ENCODE measurements at regions not wholly inside any gene's neighbourhood (a gene's known extent, or its start where the extent isn't known, plus 50 kb on each side); places are given as distances from the start of the nearest gene placed in this dataset.
A peak's percentile ranks its signal among the peaks of the same experiment; 100 is the strongest.

DNA sequence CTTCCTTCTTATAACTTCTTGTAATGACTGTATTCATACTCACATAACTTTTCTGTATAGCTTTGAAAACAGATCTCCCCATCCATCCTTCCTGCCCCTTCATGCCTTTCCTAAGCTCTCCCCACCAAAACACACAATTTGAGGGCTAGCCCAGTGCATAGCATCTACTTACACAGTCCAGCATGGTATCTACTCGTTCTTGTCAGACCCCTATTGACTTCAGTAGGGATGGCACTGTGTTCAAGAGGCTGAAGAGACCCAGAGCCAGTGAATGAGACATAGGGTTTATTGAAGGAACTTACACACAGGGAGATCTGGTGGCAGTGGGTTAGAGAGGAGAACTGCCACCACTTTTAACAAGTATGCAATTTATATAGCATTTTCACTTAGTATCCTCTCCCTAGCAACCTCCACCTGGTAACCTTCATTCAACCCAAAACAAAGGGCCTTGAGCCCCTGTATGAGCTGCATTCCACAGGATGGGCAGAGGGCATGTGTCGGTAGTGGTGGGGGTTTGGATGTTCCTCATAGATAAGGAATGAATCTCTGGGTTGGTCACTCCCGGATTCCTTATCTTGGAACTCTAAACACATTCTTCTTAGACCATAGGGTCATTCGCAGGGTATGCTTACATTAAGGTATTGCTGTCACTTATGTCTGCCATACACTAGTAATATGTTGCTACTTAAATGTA is 64.9 kb upstream of the GNG12 start:
- Histone ChIP-seq H3K36me3 (ENCODE audit: insufficient read depth, low read length) (no peaks in the 10 kb centered on the region), H3K4me1 (ENCODE audit: control insufficient read depth, insufficient read depth, low read length) (peaks cover 3% of the 10 kb centered on the region)

DNA sequence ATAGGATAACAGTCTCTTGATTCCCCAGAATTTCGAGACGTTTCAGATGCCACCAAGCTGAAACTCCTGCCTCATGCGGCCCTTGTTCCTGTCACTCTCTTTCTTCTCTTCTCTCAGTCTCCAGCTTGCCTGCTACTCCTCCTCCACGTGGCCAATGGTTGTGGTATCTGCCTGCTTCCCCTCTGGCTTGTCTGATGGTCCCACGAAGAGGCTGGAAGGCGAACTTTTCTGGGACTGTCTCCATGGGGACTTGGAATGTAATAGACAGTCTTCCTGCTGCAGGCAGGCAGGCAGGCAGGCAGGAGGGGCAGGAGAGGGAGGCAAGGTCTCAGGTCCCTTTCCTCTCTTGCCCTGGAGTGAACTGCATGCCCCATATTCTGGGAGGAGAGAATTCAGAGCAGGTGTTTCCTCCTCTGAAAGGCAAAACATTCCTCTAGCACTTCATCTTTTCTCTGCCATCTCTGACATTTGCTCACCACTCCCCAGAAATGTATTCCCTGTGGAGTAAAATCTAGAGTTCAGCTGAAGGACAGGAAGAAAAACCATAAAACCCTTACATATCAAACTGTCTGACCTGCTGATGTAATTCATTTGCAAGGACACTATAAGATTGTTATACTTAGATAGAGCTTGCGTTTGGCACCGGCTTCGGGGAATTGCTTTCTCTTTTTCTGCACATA is 64.1 kb upstream of the GNG12 start:
- Histone ChIP-seq H3K36me3 (ENCODE audit: insufficient read depth, low read length) (no peaks in the 10 kb centered on the region), H3K4me3 (ENCODE audit: low read length) (no peak overlapping the region), H3K4me1 (ENCODE audit: control insufficient read depth, insufficient read depth, low read length) (peaks cover 3% of the 10 kb centered on the region), H3K4me2 (ENCODE audit: low read length) (no peak overlapping the region), H3K27me3 (ENCODE audit: control insufficient read depth, insufficient read depth, low read length) (no peaks in the 10 kb centered on the region), H3K9me3 (replicated peaks; ENCODE audit: low read length) (no peaks in the 10 kb centered on the region), H3K9ac (ENCODE audit: low read depth, low read length) (no peak overlapping the region)

More for the DNA sequence above, 64.9 kb upstream of the GNG12 start:
- Histone ChIP-seq H3K9me3 (replicated peaks; ENCODE audit: low read length) (no peaks in the 10 kb centered on the region), H3K4me3 (ENCODE audit: low read length) (no peak overlapping the region), H3K4me2 (ENCODE audit: low read length) (no peak overlapping the region), H3K27me3 (ENCODE audit: control insufficient read depth, insufficient read depth, low read length) (no peaks in the 10 kb centered on the region), H3K9ac (ENCODE audit: low read depth, low read length) (no peak overlapping the region)

DNA sequence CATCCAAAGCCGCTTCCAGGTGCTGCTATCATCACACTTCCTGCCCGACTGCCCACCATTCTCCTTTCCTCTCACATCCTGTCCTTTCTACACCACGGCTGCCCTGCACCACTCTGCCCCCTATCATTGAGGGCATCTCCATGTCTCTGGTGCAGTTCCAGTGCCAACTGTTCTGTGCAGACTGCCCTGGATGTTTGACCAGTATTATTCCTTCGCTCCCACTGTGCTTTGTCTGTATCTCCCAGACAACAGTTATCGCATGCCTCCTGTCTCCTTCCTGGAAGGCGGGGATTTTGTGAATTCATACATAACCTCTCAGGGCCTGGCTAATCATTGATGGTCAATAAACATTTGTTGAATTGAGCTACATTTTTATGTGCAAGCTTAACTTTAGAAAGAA is 63.6 kb upstream of the GNG12 start:
- no peaks in the 10 kb centered on the region for H3K36me3 ChIP-seq (ENCODE audit: insufficient read depth, low read length)
- H3K9ac ChIP-seq (ENCODE audit: low read depth, low read length) = no peak overlapping the region
- no peak overlapping the region for H3K4me3 ChIP-seq (ENCODE audit: low read length)
- no peaks in the 10 kb centered on the region for H3K9me3 ChIP-seq (replicated peaks; ENCODE audit: low read length)
- H3K27me3 ChIP-seq (ENCODE audit: control insufficient read depth, insufficient read depth, low read length) = no peaks in the 10 kb centered on the region
- H3K4me2 ChIP-seq (ENCODE audit: low read length) = no peak overlapping the region
- H3K4me1 ChIP-seq (ENCODE audit: control insufficient read depth, insufficient read depth, low read length) = peaks cover 3% of the 10 kb centered on the region

- Histone ChIP-seq H3K4me2 (ENCODE audit: low read length) (no peak overlapping the region), H3K4me1 (ENCODE audit: control insufficient read depth, insufficient read depth, low read length) (peaks cover 12% of the 10 kb centered on the region), H3K9me3 (replicated peaks; ENCODE audit: low read length) (no peaks in the 10 kb centered on the region), H3K4me3 (ENCODE audit: low read length) (no peak overlapping the region), H3K9ac (ENCODE audit: low read depth, low read length) (no peak overlapping the region), H3K36me3 (ENCODE audit: insufficient read depth, low read length) (no peaks in the 10 kb centered on the region), H3K27me3 (ENCODE audit: control insufficient read depth, insufficient read depth, low read length) (no peaks in the 10 kb centered on the region)
Measured at GRCh38 chr1:67894981-67895735, 61.9 kb upstream of the GNG12 start.

- Histone ChIP-seq H3K4me1 (ENCODE audit: control insufficient read depth, insufficient read depth, low read length) (peaks cover 31% of the 10 kb centered on the region), H3K4me3 (ENCODE audit: low read length) (no peak overlapping the region), H3K9me3 (replicated peaks; ENCODE audit: low read length) (no peaks in the 10 kb centered on the region), H3K4me2 (ENCODE audit: low read length) (no peak overlapping the region), H3K27me3 (ENCODE audit: control insufficient read depth, insufficient read depth, low read length) (no peaks in the 10 kb centered on the region), H3K9ac (ENCODE audit: low read depth, low read length) (no peak overlapping the region), H3K36me3 (ENCODE audit: insufficient read depth, low read length) (no peaks in the 10 kb centered on the region)
Measured at GRCh38 chr1:67893126-67893495, 59.8 kb upstream of the GNG12 start.

DNA sequence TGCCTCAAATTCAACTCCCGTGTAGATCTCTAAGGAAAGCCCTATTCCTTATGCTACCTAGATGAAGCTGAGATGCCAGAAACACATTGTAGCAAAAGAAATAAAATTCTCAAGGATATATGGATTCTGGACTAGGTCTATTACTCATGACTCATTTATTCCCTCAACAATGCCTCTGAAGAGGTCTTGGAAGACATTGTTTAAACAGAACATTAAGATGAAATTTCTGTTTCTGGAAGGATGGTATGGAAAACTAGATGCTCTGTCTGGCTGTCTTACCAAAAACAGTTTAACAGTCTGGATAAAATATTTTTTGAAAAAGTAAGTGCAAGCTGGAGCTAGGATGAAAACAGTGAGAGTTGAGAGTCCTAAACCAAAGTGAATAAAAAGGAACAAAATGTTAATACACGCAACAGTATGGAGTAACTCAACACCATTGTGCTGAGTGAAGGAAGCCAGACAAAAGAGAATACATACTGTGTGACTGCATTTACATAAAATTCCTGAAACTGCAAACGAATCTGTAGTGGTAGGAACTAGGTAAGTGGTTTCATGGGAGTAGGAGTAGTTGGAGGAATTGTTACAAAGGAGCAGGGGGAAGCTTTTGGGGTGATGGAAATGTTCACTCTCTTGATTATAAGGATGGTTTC is 59.3 kb upstream of the GNG12 start:
- Histone ChIP-seq H3K27me3 (ENCODE audit: control insufficient read depth, insufficient read depth, low read length) (no peaks in the 10 kb centered on the region), H3K36me3 (ENCODE audit: insufficient read depth, low read length) (no peaks in the 10 kb centered on the region), H3K4me3 (ENCODE audit: low read length) (no peak overlapping the region), H3K4me2 (ENCODE audit: low read length) (no peak overlapping the region), H3K4me1 (ENCODE audit: control insufficient read depth, insufficient read depth, low read length) (peaks cover 31% of the 10 kb centered on the region), H3K9ac (ENCODE audit: low read depth, low read length) (no peak overlapping the region), H3K9me3 (replicated peaks; ENCODE audit: low read length) (no peaks in the 10 kb centered on the region)

DNA sequence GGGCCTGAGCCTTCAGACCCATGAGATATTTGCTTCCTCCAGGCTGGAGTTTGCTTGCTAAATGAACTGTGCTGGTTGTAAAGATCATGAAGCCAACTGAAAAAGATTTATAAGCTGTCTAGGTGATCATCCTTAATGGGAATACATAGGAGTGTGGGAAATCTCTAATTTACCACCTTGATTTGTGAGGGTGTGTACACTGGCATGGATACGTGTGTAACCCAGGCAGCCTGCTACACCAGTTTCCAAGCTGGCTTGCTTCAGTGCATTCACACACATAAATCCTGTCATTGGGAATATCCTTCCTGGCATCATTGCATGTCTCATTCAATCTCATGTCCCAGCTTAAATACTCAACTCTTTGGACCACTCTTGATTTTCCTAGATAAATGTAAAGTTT is 57.6 kb upstream of the GNG12 start:
- peaks cover 28% of the 10 kb centered on the region for H3K4me1 ChIP-seq (ENCODE audit: control insufficient read depth, insufficient read depth, low read length)
- no peak overlapping the region for H3K4me3 ChIP-seq (ENCODE audit: low read length)
- no peak overlapping the region for H3K9ac ChIP-seq (ENCODE audit: low read depth, low read length)
- H3K27me3 ChIP-seq (ENCODE audit: control insufficient read depth, insufficient read depth, low read length) = no peaks in the 10 kb centered on the region
- H3K4me2 ChIP-seq (ENCODE audit: low read length) = no peak overlapping the region
- no peaks in the 10 kb centered on the region for H3K9me3 ChIP-seq (replicated peaks; ENCODE audit: low read length)
- no peaks in the 10 kb centered on the region for H3K36me3 ChIP-seq (ENCODE audit: insufficient read depth, low read length)

DNA sequence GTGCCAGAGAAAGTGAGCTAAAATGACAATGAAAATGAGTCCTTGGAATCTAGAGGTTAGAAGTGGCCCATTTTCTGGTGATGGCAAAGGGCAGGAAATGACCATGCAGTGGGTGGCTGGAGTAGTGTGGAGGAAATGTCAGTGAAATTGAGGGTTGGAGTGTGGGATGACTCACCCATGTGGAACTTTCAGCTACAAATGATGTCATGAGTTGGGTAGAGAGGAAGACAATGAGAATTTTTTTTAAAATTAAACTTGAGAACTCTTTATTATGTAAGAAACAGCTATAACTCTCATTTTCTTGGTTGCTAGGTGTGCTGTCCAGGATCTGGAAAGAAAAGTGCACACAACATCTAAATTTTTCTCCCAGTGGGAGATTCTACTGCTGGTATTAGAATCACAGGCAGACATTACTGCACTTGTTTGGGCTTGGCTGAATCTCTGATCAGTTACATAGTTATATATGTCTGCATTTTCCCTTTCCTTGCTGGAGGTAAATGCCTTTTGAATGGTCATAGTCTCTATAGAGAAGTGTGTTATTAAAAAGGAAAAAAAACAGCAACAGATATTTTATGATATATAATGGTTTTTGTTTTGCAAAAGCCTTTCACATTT is 56.8 kb upstream of the GNG12 start:
- Histone ChIP-seq H3K9ac (ENCODE audit: low read depth, low read length) (peak overlapping the region; percentile 44), H3K4me2 (ENCODE audit: low read length) (peak overlapping the region; percentile 21), H3K4me3 (ENCODE audit: low read length) (no peak overlapping the region), H3K9me3 (replicated peaks; ENCODE audit: low read length) (no peaks in the 10 kb centered on the region), H3K4me1 (ENCODE audit: control insufficient read depth, insufficient read depth, low read length) (peaks cover 28% of the 10 kb centered on the region), H3K27me3 (ENCODE audit: control insufficient read depth, insufficient read depth, low read length) (no peaks in the 10 kb centered on the region), H3K36me3 (ENCODE audit: insufficient read depth, low read length) (no peaks in the 10 kb centered on the region)

DNA sequence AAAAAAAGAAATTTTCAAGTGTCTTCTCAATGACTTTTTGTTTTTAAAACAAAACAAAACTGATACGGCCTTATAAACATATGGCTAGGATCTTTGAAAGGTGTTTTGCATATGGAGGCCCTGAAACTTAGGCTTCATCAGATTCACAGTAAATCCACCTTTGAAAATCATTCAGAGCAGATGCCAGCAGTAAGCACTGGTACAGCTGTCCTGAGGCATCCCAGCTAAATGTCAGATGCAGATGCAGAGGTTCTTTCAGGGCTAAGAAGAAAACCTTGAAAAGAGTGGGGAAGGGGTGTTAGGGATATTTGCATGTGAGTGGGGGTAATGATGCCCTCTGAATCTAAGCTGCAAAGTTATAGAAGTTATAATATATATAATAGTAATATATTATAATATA is 56.2 kb upstream of the GNG12 start:
- H3K4me3 ChIP-seq (ENCODE audit: low read length) = no peak overlapping the region
- no peaks in the 10 kb centered on the region for H3K27me3 ChIP-seq (ENCODE audit: control insufficient read depth, insufficient read depth, low read length)
- peaks cover 28% of the 10 kb centered on the region for H3K4me1 ChIP-seq (ENCODE audit: control insufficient read depth, insufficient read depth, low read length)
- no peaks in the 10 kb centered on the region for H3K36me3 ChIP-seq (ENCODE audit: insufficient read depth, low read length)
- peak overlapping the region; percentile 44 for H3K9ac ChIP-seq (ENCODE audit: low read depth, low read length)
- peak overlapping the region; percentile 14 for H3K4me2 ChIP-seq (ENCODE audit: low read length)
- H3K9me3 ChIP-seq (replicated peaks; ENCODE audit: low read length) = no peaks in the 10 kb centered on the region

DNA sequence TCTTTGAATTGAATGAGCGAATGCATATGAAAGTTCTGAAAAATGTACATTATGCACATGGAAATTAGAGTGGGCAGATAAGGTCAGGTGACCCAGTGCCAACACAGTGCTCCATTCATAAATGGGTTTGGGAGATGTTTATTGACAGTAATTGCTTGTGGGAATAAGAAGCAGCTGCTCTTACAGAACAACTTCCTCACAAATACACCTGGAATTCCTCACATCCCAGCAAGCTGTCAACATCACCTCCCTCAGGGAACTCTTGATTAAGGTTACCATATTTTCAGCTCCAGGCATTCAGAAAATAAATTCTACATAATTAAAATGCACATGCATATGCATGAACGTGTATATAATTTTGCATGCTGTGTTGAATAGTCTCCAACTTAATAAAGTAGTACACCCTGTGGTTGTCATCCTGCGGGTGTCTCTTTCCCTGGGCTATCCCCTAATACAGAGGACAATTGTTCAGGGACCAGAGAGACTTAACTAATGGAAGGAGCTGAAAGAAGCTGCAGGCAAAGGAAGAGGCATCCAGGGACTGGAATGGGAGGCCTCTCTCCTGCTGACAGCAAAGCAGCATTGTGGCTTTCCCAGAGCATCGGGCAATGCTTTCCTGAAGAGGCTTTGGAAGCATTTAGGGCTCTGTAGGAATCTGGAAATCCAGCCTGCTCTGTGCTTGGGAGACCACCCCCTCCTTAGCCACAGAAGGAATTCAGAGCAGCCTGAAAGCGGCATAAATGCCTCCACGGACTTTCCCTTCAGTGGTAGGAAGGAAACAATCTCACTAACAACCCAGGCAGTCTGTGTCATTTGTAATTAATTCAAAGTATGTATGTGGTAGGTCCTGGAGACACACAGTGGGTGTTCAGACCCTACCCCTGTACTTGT is 55.2 kb upstream of the GNG12 start:
- Histone ChIP-seq H3K9me3 (replicated peaks; ENCODE audit: low read length) (no peaks in the 10 kb centered on the region), H3K4me1 (ENCODE audit: control insufficient read depth, insufficient read depth, low read length) (peaks cover 32% of the 10 kb centered on the region), H3K27me3 (ENCODE audit: control insufficient read depth, insufficient read depth, low read length) (no peaks in the 10 kb centered on the region), H3K4me2 (ENCODE audit: low read length) (no peak overlapping the region), H3K36me3 (ENCODE audit: insufficient read depth, low read length) (no peaks in the 10 kb centered on the region), H3K4me3 (ENCODE audit: low read length) (no peak overlapping the region), H3K9ac (ENCODE audit: low read depth, low read length) (peak overlapping the region; percentile 44)

Data from skeletal muscle satellite cell (primary cell).